ENCODE measurements at regions not wholly inside any gene's neighbourhood (a gene's known extent, or its start where the extent isn't known, plus 50 kb on each side); places are given as distances from the start of the nearest gene placed in this dataset.
A peak's percentile ranks its signal among the peaks of the same experiment; 100 is the strongest.

DNA sequence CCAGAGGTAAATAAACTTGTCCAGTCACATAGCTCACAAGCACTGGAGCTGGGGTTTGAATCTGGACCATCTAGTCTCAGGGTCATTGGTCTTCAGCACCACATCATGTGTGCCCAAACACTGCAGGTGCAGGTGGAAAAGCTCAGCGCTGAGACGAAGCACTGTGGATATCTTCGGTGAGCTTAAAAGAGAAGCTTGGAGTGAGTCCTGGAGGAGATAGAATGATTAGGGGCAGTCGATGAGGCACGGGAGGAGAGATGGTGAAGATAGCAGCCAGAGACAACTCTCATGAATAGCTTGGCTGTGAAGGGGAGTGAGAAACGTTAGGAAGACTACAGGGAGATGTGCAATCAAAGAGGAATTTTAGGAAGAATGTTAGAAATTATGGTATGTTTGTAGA is 389.3 kb downstream of the FGF9 start:
- H3K4me3 ChIP-seq = no peak overlapping the region
- no peak for DNase-seq
- H3K9me3 ChIP-seq = no peaks in the 10 kb centered on the region
- H3K27me3 ChIP-seq = no peaks in the 10 kb centered on the region
- intact Hi-C loops (cut with DNase I; ENCODE audit: low total_unique reads) = no loop called here
- no peaks in the 10 kb centered on the region for H3K36me3 ChIP-seq
- no peak overlapping the region for H3K27ac ChIP-seq
- no peaks in the 10 kb centered on the region for H3K4me1 ChIP-seq
- TF ChIP-seq POLR2AphosphoS5 (IDR thresholded peaks at IDR 0.05) (no peak), POLR2A (IDR thresholded peaks at IDR 0.05) (no peak), EP300 (IDR thresholded peaks at IDR 0.05) (no peak)
- TF ChIP-seq, protein P1, sequence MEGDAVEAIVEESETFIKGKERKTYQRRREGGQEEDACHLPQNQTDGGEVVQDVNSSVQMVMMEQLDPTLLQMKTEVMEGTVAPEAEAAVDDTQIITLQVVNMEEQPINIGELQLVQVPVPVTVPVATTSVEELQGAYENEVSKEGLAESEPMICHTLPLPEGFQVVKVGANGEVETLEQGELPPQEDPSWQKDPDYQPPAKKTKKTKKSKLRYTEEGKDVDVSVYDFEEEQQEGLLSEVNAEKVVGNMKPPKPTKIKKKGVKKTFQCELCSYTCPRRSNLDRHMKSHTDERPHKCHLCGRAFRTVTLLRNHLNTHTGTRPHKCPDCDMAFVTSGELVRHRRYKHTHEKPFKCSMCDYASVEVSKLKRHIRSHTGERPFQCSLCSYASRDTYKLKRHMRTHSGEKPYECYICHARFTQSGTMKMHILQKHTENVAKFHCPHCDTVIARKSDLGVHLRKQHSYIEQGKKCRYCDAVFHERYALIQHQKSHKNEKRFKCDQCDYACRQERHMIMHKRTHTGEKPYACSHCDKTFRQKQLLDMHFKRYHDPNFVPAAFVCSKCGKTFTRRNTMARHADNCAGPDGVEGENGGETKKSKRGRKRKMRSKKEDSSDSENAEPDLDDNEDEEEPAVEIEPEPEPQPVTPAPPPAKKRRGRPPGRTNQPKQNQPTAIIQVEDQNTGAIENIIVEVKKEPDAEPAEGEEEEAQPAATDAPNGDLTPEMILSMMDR (IDR thresholded peaks at IDR 0.05) = no peak
- 66 to 80% (median 74%) methylated on average over 6 of the region's 6 CpGs for WGBS, 5 donors

GRCh38 chr13:22061371-22061805 is 390.5 kb downstream of the FGF9 start:
- intact Hi-C loops (cut with DNase I; ENCODE audit: low total_unique reads) = no loop called here
- H3K4me3 ChIP-seq = no peak overlapping the region
- peak in 1 of 2 donors; percentile 20 for DNase-seq
- TF ChIP-seq POLR2AphosphoS5 (IDR thresholded peaks at IDR 0.05) (no peak), POLR2A (IDR thresholded peaks at IDR 0.05) (no peak)
- H3K9me3 ChIP-seq = no peaks in the 10 kb centered on the region
- WGBS, 5 donors = 70 to 77% (median 76%) methylated on average over 8 of the region's 8 CpGs
- peak overlapping the region in 4 of 5 donors; percentile 17 to 54 (median 44) for H3K27ac ChIP-seq
- H3K36me3 ChIP-seq = no peaks in the 10 kb centered on the region
- no peaks in the 10 kb centered on the region for H3K4me1 ChIP-seq
- no peaks in the 10 kb centered on the region for H3K27me3 ChIP-seq

GRCh38 chr13:22061806-22062391 is 391.0 kb downstream of the FGF9 start:
- intact Hi-C loops (cut with DNase I; ENCODE audit: low total_unique reads) = no loop called here
- TF ChIP-seq EP300 (IDR thresholded peaks at IDR 0.05) = no peak
- TF ChIP-seq POLR2AphosphoS5 (IDR thresholded peaks at IDR 0.05) = no peak
- TF ChIP-seq, protein P1 (IDR thresholded peaks at IDR 0.05) = no peak
- no peak for TF ChIP-seq POLR2A (IDR thresholded peaks at IDR 0.05)
- 48 to 64% (median 61%) methylated on average over 7 of the region's 7 CpGs for WGBS, 5 donors
- no peaks in the 10 kb centered on the region for H3K4me1 ChIP-seq
- no peak overlapping the region for H3K4me3 ChIP-seq
- no peaks in the 10 kb centered on the region for H3K9me3 ChIP-seq
- no peak for DNase-seq
- no peaks in the 10 kb centered on the region for H3K36me3 ChIP-seq
- no peaks in the 10 kb centered on the region for H3K27me3 ChIP-seq
- H3K27ac ChIP-seq = peak overlapping the region in 4 of 5 donors; percentile 17 to 54 (median 44)

DNA sequence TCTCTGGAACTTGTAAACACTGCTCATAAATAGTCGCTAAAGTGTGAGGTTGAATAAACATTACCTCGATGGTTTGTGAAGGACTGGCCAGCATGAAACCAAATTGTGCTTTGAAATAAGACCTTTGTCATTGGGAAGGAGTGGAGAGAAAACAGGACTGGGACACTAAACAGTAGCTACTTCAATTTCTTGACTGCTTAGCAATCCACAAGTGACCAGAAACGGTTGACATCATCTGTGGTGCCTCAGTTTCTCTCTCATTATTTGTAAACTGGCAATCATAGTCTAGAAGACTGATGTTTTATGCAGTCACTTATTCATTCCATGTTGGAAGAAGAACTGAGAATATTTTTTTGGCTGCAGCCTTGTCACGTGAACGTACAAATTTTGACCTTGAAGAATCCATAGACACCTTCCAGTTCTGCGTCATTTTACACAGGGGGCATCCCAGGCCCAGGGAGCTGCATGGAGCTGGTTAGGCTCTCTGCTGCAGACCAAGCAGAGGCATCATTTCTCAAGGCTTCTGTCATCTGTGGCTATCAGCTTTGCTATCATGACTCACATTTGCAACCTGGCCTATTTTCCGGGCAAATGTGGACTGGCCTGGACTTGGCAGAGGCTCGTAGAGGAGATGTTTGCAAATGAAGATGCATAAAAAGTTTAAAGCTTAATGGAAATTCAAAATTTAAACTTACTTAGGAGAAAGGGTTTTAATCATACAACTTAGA is 391.8 kb downstream of the FGF9 start:
- intact Hi-C loops (cut with DNase I; ENCODE audit: low total_unique reads) = no loop called here
- DNase-seq = no peak
- Histone ChIP-seq H3K4me1 (no peaks in the 10 kb centered on the region), H3K27me3 (no peaks in the 10 kb centered on the region), H3K27ac (peak overlapping the region in 2 of 5 donors; percentile 17 to 19), H3K4me3 (no peak overlapping the region), H3K9me3 (no peaks in the 10 kb centered on the region), H3K36me3 (no peaks in the 10 kb centered on the region)
- TF ChIP-seq, protein P1 (IDR thresholded peaks at IDR 0.05) = no peak
- TF ChIP-seq POLR2A (IDR thresholded peaks at IDR 0.05) (no peak), EP300 (IDR thresholded peaks at IDR 0.05) (no peak), POLR2AphosphoS5 (IDR thresholded peaks at IDR 0.05) (no peak)
- 60 to 72% (median 61%) methylated on average over 8 of the region's 8 CpGs for WGBS, 5 donors
